Loucy (cell line): ENCODE measurements at regions not wholly inside any gene's neighbourhood (a gene's known extent, or its start where the extent isn't known, plus 50 kb on each side); places are given as distances from the start of the nearest gene placed in this dataset.

Source experiments
- CTCF ChIP-seq: fragments of 200-600 bp; sonication (generic); conservative IDR thresholded peaks from 2 replicates; pipeline ENCODE4 v1.5.1; 2014; ENCODE audit warnings: mild to moderate bottlenecking, antibody characterized with exemption, low read length
- EZH2phosphoT487 ChIP-seq: fragments of 200-600 bp; IDR thresholded peaks from 2 replicates; pipeline ENCODE4 v1.6.1; 2018; ENCODE audit warnings: antibody characterized with exemption, mild to moderate bottlenecking, moderate library complexity, borderline replicate concordance

DNA sequence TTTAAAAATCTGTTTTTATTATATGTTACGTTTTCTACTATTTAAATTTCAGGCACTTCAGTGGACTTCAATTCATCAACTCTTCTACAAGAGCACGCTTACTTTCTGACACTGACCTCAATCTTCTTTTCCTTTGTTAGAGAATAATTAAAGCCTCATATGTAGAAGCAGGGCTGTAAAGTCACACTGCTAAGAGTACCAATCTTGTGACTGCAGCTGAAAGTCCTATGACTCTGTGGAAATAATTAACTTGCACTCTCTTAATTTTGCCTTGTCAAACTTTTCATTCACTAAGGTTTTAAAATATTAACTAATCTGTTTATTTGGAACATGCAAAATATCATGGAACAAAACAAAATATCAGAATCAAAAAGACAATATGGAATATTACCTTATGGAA lies 498.1 kb downstream of the PCDH10 start:
- TF ChIP-seq CTCF (no peak), EZH2phosphoT487 (no peak)
